Stimulated activated CD4-positive, alpha-beta T cell treated with anti-CD3 and anti-CD28 coated beads, TNF-alpha, amount 100 ng/mL, for 24 hours (primary cell): ENCODE measurements at regions not wholly inside any gene's neighbourhood (a gene's known extent, or its start where the extent isn't known, plus 50 kb on each side); places are given as distances from the start of the nearest gene placed in this dataset.

Experiments
- DNase-seq, 3 experiments: peaks; one replicate each; pipeline ENCODE4 v3.0.0-alpha.2; 2020; ENCODE audit warnings: low read depth in 3 of 3

- DNase-seq: no peak
These were observed 580.3 kb upstream of the CADM1 start for GRCh38 chr11:116084511-116084910.

- DNase-seq: no peak
These were observed 578.0 kb upstream of the CADM1 start for GRCh38 chr11:116082256-116082655.

- DNase-seq: no peak
These were observed 575.4 kb upstream of the CADM1 start for GRCh38 chr11:116079580-116079979.

DNA sequence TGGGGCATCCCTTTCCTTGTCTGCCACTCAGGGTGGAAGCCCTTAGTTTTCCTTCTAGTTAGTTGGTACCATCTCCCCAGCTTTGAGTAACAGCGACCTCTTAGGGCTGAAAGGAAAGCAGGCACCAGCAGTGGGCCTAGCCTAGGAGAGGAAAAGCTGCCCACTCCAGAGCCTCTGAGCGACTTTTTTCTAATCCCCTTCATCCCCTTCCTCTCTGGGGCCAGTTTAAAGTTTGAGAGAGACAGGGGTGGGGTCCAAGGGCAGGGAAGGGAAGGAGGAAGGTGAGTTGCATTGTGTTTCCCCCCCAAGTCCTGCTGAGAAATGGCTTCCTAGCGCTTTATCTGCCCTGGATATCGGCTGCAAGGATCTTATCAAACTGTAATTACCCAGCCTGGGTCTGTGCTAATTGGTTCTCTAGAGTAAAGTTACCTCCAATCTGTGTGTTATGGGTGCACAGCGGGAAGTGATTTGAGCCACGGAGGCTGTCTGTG lies 573.9 kb upstream of the CADM1 start:
- no peak for DNase-seq

- DNase-seq: no peak
These were observed 572.9 kb upstream of the CADM1 start for GRCh38 chr11:116077092-116077491.

DNA sequence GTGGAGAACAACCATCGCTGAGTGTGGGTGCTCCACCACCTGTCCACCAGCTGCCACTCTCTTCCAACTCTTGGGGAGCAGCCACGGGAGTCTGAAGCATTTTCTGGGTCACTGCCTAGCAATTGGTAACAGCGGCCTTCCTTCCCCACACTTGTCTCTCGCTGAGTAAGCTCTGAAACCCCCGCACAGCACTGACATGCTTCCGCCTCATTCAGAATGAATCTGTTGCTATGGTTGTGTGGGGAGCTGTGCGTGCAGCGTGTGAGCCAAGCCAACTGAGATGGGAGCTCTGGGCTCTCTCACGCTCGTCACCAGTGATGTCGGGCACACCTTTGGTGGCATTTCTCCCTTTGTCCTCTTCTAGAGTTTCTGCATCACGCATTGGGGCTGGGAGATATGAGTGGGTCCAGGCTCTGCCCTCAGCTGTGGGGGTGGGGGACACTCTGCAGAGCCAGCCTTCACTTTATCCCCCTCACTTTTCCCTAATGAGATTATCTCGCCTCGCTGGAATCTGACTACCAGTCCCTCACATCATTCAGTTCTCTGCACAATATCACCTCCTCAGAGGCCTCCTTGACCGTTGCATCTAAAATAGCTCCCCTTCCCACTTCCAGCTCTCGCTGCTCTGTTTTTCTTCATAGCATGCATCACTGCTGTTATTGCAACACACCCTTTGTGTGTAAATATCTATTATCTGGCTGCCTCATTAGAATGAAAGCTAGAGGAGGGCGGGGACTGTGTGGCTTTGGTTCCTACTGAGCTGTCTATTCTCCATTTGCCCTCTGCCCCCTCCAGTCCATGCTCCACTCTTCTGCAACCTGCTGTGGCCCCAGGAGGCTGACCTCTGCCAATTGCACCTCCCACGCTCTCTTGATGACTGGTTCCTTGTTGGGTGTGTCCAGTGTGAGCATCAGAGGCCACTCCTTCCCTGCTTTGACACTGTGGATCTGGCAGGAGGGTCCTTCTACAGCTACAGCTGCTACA lies 569.9 kb upstream of the CADM1 start:
- DNase-seq: no peak

DNA sequence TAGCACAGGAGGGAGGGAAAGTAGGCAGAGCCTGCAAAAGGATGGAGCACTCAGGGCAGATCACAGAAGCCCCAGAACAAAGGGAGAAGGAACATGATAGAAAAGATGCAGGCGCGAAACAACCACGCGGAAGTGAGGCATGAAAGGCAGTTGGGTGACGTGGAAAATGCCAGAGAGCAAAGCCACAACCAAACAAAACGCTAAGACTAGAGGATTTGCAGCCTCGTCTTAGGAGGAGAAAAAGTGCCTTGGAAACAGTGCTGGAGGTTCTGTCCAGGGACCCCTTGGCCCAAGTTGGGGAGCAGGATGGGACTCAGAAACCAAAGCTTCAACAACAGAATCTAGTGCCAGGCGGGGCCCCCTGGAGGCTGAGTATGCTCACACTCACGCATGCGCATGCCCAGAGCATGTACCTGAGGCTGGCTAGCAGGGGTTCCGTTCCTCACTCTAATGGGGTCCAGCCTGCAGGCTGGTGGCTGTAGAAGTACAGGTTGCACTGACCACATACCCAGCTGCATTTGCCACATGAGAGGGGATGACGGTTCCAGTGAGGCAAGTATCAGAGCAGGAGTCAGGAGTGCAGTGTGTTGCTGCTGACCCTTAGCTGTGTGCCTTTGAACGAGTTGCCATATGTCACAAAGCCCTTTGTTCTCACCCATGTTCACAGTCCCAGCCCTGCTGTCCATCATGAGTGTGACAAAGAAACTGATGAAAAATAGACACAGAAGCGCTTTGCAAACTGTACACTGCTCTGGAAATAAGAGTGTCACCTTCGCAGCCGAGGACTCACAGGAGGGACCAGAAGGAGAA lies 568.6 kb upstream of the CADM1 start:
- no peak for DNase-seq

GRCh38 chr11:116072133-116072532 lies 567.9 kb upstream of the CADM1 start:
- DNase-seq: no peak

DNA sequence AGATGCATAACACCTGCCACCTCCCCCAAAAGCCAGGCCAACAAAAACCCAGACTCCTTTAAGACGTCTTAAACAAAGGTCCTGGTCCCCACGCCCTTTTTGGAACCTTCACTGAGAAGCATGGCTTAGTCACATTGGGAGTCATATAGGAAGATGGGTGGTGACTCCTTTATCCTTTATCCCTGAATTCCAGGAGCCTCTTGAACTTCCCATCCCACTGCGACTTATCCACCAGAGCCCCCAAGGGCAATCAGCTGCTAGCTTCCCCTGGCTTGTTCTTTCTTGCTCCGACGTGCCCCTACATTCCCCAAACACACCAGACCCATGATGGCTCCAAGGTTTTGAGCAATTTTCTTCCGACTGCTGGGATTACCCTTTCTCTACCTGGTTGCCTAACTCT lies 567.0 kb upstream of the CADM1 start:
- DNase-seq: no peak

- DNase-seq: no peak
These were observed 566.3 kb upstream of the CADM1 start for GRCh38 chr11:116070520-116070919.

- no peak for DNase-seq
These were observed 562.6 kb upstream of the CADM1 start for GRCh38 chr11:116066777-116067176.

DNA sequence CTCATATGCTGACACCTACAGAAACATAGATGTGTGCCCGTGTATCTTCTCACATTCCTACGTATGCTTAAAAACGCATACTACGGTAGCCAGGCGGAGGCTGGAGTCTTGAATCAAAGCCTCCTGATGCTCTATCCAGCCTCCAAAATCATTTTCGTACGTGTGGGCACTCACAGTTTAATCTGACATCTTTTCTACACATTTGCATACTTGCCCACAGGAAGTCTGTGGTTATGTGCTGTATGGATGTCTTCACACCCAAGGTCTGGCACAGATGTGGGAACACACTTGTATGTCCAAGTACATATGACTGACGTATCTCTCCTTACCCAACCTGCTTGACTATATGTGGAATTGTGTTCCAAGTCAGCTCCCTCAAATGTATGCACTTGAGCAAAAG lies 561.8 kb upstream of the CADM1 start:
- DNase-seq: no peak

GRCh38 chr11:116065191-116065895 lies 561.1 kb upstream of the CADM1 start:
- no peak for DNase-seq

GRCh38 chr11:116062490-116063171 lies 558.4 kb upstream of the CADM1 start:
- DNase-seq: no peak

- DNase-seq: no peak
These were observed 557.9 kb upstream of the CADM1 start for GRCh38 chr11:116062129-116062489.

- no peak for DNase-seq
These were observed 557.1 kb upstream of the CADM1 start for GRCh38 chr11:116061322-116061721.

DNA sequence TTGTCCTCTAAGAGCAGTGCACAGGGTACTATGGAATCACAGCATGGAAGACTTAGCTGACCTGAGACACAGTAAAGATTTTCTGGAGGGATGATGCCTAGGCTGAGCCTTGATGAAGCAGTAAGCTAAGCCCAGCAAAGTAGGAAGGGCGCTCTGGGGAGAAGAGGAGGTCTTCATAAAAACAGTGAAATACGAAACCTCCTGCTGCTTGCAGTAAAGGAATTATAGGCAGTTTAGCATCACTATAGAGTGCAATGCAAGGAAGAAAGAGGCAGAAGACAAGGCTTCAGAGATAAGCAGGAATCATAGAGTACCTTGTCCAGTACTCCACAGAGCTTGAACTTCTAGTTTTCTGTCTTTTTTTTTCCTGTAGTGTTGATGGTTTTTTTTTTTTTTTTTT lies 555.7 kb upstream of the CADM1 start:
- DNase-seq: no peak

GRCh38 chr11:116057000-116057399 lies 552.8 kb upstream of the CADM1 start:
- DNase-seq: no peak

DNA sequence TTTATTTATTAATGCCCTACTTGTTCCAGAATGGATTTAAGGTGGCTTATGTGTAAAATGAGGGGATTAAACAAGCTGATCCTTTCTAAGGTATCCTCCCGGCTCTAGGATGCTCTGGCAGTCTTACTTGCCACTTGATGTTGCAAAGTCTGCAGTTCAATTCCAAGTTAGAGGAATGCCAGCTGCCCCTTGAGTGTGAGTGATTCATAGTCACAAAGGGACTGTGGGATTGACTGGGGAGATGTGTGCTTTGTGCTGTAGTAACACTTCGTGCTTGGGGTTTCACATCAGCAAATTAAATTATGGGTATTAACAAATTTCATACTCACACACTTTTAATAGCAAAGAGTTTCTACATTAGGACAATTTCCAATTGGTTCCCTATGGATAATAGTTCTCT lies 550.8 kb upstream of the CADM1 start:
- DNase-seq: no peak

GRCh38 chr11:116053548-116053919 lies 549.3 kb upstream of the CADM1 start:
- DNase-seq: no peak
